OCI-LY7 (cell line): ENCODE measurements at regions not wholly inside any gene's neighbourhood (a gene's known extent, or its start where the extent isn't known, plus 50 kb on each side); places are given as distances from the start of the nearest gene placed in this dataset.

Experiments
- CTCF ChIP-seq: fragments of 200-600 bp; sonication (generic); conservative IDR thresholded peaks from 2 replicates; pipeline ENCODE4 v1.5.1; 2014; ENCODE audit warnings: mild to moderate bottlenecking, antibody characterized with exemption, low read length, moderate library complexity, mixed read lengths
- EZH2phosphoT487 ChIP-seq: fragments of 200-600 bp; sonication (generic); IDR thresholded peaks from 2 replicates; pipeline ENCODE4 v1.6.1; 2018; ENCODE audit warnings: low read depth, borderline replicate concordance, mild to moderate bottlenecking, mixed run types, antibody characterized with exemption, low read length, moderate library complexity, mixed read lengths

GRCh38 chr22:48702573-48703264, 1125.0 kb downstream of the BRD1 start:
- no peak for TF ChIP-seq CTCF
- no peak for TF ChIP-seq EZH2phosphoT487
